ENCODE measurements at regions not wholly inside any gene's neighbourhood (a gene's known extent, or its start where the extent isn't known, plus 50 kb on each side); places are given as distances from the start of the nearest gene placed in this dataset.
"Not testable (repeated sequence)": the region's sequence is repeated elsewhere in the genome, so short reads cannot be mapped to it uniquely, and the experiment has no call there.

GRCh38 chr4:13921805-13922204 lies 294.3 kb upstream of the BOD1L1 start:
- no peak overlapping the region for H3K4me3 Mint-ChIP-seq
- no peak overlapping the region for H3K27ac Mint-ChIP-seq
- H3K36me3 Mint-ChIP-seq = peaks cover 5% of the 10 kb centered on the region
- ATAC-seq = no peak
- H3K27me3 Mint-ChIP-seq = no peaks in the 10 kb centered on the region
- H3K4me1 Mint-ChIP-seq (ENCODE audit: low read depth in 2 of 2) = no peaks in the 10 kb centered on the region
- no peak for DNase-seq (ENCODE audit: low spot score)
- H3K9me3 Mint-ChIP-seq = peaks cover 7% of the 10 kb centered on the region

DNA sequence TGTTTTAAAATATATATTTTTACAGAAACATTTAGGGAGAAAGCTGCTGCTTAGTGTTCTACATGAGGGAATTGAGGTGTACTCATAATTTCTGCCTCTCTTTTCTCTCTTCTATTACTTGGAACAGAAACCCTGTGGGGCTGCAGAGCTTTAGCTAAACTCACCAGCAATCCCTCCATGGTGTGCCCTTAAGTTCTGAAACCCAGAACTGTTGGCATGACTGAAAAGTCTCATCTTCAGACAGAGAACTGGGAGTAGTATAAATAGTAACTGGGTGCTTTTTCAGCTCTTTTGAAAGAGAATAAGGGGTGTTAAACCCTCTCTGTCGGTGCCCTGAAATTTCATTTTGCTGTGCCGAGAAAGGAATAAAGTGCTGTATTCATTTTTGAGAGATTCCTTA lies 294.9 kb upstream of the BOD1L1 start:
- Mint-ChIP-seq H3K4me1 (ENCODE audit: low read depth in 2 of 2) (no peaks in the 10 kb centered on the region), H3K4me3 (no peak overlapping the region), H3K27me3 (no peaks in the 10 kb centered on the region), H3K36me3 (peaks cover 5% of the 10 kb centered on the region), H3K9me3 (peaks cover 4% of the 10 kb centered on the region), H3K27ac (no peak overlapping the region)
- DNase-seq (ENCODE audit: low spot score) = no peak
- ATAC-seq = no peak

DNA sequence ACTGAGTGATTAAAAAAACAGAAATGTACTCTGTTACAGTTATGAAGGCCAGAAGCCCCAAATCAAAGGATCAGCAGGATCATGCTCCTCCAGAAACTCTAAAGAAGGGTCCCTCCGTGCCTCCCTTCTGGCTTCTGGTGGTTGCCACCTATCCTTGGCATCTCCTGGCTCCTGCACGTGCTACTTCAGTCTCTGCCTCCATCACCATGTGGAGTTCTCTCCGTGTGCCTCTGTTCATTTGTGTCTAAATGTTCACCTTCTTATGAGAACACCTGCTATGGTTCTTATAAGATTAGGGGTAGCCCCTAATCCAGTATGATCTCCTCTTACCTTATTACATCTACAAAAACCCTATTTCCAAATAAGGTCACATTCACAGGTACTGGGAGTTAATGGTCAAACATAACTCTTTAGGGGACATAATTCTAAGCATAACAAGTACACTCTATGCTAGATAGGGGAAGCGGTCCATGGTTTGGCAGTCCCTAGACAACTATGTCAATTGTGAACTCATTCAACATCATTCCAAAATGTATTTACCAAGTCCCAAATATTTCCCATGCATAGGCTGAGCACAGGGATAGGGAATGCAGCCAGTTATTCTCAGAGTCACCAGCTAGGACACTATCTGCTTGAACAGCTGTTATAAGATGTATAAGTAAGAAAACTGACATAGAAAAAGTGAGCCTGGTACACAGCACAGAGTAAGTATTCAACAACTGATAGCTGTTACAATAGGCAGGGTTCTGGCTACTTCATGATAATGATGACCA lies 295.5 kb upstream of the BOD1L1 start:
- Mint-ChIP-seq H3K4me1 (ENCODE audit: low read depth in 2 of 2) (no peaks in the 10 kb centered on the region), H3K9me3 (peaks cover 4% of the 10 kb centered on the region), H3K4me3 (no peak overlapping the region), H3K27me3 (no peaks in the 10 kb centered on the region), H3K27ac (no peak overlapping the region), H3K36me3 (peaks cover 5% of the 10 kb centered on the region)
- no peak for DNase-seq (ENCODE audit: low spot score)
- no peak for ATAC-seq

DNA sequence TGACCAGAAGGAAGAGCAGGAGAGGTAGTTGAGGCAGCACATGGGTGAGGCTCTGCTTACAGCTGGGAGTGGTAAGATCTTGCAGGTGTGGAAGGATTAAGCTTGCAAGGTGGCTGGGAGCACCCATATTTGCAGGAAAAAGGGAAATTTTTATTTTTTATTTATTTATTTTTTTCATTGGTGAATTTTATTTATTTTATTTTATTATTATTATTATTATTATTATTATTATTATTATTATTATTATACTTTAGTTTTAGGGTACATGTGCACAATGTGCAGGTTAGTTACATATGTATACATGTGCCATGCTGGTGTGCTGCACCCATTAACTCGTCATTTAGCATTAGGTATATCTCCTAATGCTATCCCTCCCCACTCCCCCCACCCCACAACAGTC lies 297.4 kb upstream of the BOD1L1 start:
- not testable (repeated sequence) for ATAC-seq; H3K36me3 Mint-ChIP-seq; H3K27ac Mint-ChIP-seq; H3K4me1 Mint-ChIP-seq (ENCODE audit: low read depth in 2 of 2); DNase-seq (ENCODE audit: low spot score); H3K4me3 Mint-ChIP-seq; H3K9me3 Mint-ChIP-seq; H3K27me3 Mint-ChIP-seq

DNA sequence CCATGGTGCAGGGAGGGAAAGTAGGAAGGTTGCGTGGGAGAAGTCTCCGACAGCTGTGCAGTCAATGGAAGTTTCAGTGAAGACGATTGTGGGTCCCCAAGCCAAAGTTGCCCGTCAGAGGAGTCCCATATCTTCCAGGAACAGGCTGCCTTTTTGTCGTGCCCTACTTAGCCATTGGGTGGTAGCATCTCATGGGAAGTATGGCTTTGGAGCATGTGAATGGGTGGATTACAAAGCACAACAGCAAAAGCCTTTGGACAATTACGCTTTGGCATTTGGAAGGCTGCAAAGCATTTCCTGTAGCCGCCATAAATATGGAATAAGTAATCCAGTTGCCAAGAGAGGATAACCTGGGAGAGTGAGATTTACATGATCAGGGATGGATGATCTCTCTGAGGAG lies 300.7 kb upstream of the BOD1L1 start:
- ATAC-seq = no peak
- H3K4me3 Mint-ChIP-seq = no peak overlapping the region
- no peaks in the 10 kb centered on the region for H3K27me3 Mint-ChIP-seq
- no peak overlapping the region for H3K27ac Mint-ChIP-seq
- peaks cover 5% of the 10 kb centered on the region for H3K36me3 Mint-ChIP-seq
- no peaks in the 10 kb centered on the region for H3K4me1 Mint-ChIP-seq (ENCODE audit: low read depth in 2 of 2)
- H3K9me3 Mint-ChIP-seq = peaks cover 7% of the 10 kb centered on the region
- DNase-seq (ENCODE audit: low spot score) = no peak

DNA sequence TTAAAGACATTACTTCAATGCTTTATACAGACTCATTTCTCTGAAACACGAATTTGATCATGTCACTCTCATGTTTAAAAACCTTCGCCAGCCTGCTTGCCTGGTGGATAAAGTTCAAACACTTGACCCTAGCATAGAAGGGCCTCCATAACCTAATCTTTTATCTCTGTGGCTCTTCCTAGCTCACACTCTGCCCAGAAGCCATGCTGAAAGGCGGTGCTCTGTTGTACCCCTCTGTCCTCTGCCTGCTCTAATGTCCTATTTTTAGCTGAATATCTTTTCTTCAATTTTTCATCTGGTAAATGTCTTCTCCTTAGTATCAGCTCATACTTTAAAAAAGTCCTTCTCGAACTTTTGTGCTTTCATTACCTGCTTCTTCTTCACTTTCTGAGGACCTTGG lies 302.6 kb upstream of the BOD1L1 start:
- no peaks in the 10 kb centered on the region for H3K27me3 Mint-ChIP-seq
- no peaks in the 10 kb centered on the region for H3K4me1 Mint-ChIP-seq (ENCODE audit: low read depth in 2 of 2)
- peaks cover 3% of the 10 kb centered on the region for H3K9me3 Mint-ChIP-seq
- DNase-seq (ENCODE audit: low spot score) (no peak), ATAC-seq (no peak)
- no peak overlapping the region for H3K4me3 Mint-ChIP-seq
- H3K36me3 Mint-ChIP-seq = no peaks in the 10 kb centered on the region
- H3K27ac Mint-ChIP-seq = no peak overlapping the region

- ATAC-seq (no peak), DNase-seq (ENCODE audit: low spot score) (no peak)
- Mint-ChIP-seq H3K27me3 (no peaks in the 10 kb centered on the region), H3K27ac (no peak overlapping the region), H3K4me1 (ENCODE audit: low read depth in 2 of 2) (no peaks in the 10 kb centered on the region), H3K4me3 (no peak overlapping the region), H3K36me3 (no peaks in the 10 kb centered on the region), H3K9me3 (peaks cover 3% of the 10 kb centered on the region)
These were observed 305.7 kb upstream of the BOD1L1 start for GRCh38 chr4:13933191-13933590.

GRCh38 chr4:13938299-13938698 lies 310.8 kb upstream of the BOD1L1 start:
- no peak for ATAC-seq
- Mint-ChIP-seq H3K4me1 (ENCODE audit: low read depth in 2 of 2) (no peaks in the 10 kb centered on the region), H3K4me3 (no peak overlapping the region), H3K9me3 (no peaks in the 10 kb centered on the region), H3K27ac (no peak overlapping the region), H3K36me3 (no peaks in the 10 kb centered on the region), H3K27me3 (no peaks in the 10 kb centered on the region)
- DNase-seq (ENCODE audit: low spot score) = no peak

- Mint-ChIP-seq H3K4me1 (ENCODE audit: low read depth in 2 of 2) (no peaks in the 10 kb centered on the region), H3K9me3 (no peaks in the 10 kb centered on the region), H3K27ac (no peak overlapping the region), H3K36me3 (no peaks in the 10 kb centered on the region), H3K4me3 (no peak overlapping the region), H3K27me3 (no peaks in the 10 kb centered on the region)
- ATAC-seq (no peak), DNase-seq (ENCODE audit: low spot score) (no peak)
These were observed 313.4 kb upstream of the BOD1L1 start for GRCh38 chr4:13940921-13941320.

DNA sequence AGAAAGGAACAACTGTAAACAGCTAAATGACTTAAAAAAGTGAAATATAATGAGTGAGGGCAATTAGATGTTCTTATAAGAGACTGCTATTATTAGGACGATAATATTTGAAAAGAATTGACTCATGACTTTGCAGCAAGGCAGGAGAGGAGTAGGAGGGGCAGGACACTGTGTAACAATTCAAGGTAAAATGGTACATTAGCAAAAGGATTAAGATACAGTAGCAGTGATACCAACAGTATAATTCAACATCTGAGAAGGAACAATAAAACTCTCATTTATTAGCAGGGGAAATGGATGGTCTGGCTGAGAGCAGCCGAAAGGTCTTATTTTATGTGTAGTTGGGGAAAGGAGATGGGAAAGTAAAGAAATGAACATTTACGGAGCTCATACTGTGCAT lies 315.5 kb upstream of the BOD1L1 start:
- DNase-seq (ENCODE audit: low spot score) (no peak), ATAC-seq (no peak)
- Mint-ChIP-seq H3K27me3 (no peaks in the 10 kb centered on the region), H3K27ac (no peak overlapping the region), H3K36me3 (no peaks in the 10 kb centered on the region), H3K4me1 (ENCODE audit: low read depth in 2 of 2) (no peaks in the 10 kb centered on the region), H3K4me3 (no peak overlapping the region), H3K9me3 (no peaks in the 10 kb centered on the region)

- no peaks in the 10 kb centered on the region for H3K27me3 Mint-ChIP-seq
- ATAC-seq (no peak), DNase-seq (ENCODE audit: low spot score) (no peak)
- H3K36me3 Mint-ChIP-seq = no peaks in the 10 kb centered on the region
- H3K4me1 Mint-ChIP-seq (ENCODE audit: low read depth in 2 of 2) = no peaks in the 10 kb centered on the region
- no peaks in the 10 kb centered on the region for H3K9me3 Mint-ChIP-seq
- no peak overlapping the region for H3K4me3 Mint-ChIP-seq
- H3K27ac Mint-ChIP-seq = no peak overlapping the region
These were observed 316.6 kb upstream of the BOD1L1 start for GRCh38 chr4:13944095-13944511.

DNA sequence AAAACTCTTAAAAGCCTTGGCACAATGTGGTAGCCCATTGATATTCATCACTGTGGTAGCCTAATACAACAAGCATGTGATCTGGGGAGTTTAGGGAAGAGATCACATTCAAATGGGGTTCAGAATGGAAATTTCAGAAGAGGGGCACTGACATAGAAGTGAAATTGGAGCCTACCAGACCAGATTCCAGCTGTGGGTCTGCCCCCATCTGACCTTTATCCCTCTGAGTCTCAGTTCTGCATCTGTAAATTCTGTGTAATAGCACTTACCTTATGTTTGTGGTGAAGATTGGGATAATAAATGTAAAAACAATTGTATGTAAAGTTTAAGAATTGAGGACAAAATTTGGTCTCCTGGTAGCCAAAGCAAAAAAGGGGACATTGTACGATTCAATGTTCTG lies 320.4 kb upstream of the BOD1L1 start:
- Mint-ChIP-seq H3K27ac (no peak overlapping the region), H3K4me1 (ENCODE audit: low read depth in 2 of 2) (no peaks in the 10 kb centered on the region), H3K36me3 (no peaks in the 10 kb centered on the region), H3K4me3 (no peak overlapping the region), H3K27me3 (no peaks in the 10 kb centered on the region), H3K9me3 (no peaks in the 10 kb centered on the region)
- ATAC-seq = no peak
- no peak for DNase-seq (ENCODE audit: low spot score)

GRCh38 chr4:13950491-13950890 lies 323.0 kb upstream of the BOD1L1 start:
- DNase-seq (ENCODE audit: low spot score) (no peak), ATAC-seq (no peak)
- no peak overlapping the region for H3K27ac Mint-ChIP-seq
- no peaks in the 10 kb centered on the region for H3K27me3 Mint-ChIP-seq
- H3K4me3 Mint-ChIP-seq = no peak overlapping the region
- H3K9me3 Mint-ChIP-seq = no peaks in the 10 kb centered on the region
- no peaks in the 10 kb centered on the region for H3K36me3 Mint-ChIP-seq
- no peaks in the 10 kb centered on the region for H3K4me1 Mint-ChIP-seq (ENCODE audit: low read depth in 2 of 2)

DNA sequence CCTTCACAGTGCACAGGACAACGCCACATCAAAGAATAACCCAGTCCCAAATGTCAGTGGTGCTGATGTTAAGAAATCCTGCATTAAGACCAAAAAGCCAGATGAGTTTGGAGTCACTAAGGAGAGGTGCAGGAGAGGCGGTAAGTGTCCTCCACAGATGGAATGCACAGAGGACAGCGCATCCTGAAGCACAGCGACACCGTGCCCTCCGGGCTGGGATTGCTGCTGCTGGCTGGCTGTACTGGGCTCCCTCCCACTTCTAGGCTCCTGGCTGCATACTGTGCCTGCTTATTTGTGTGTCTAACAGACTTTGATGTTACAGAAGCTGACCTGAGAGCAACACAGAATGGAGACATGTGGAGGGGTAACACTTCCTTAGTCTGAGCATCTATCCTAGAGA lies 325.6 kb upstream of the BOD1L1 start:
- Mint-ChIP-seq H3K36me3 (no peaks in the 10 kb centered on the region), H3K4me3 (no peak overlapping the region), H3K9me3 (no peaks in the 10 kb centered on the region), H3K27ac (no peak overlapping the region), H3K4me1 (ENCODE audit: low read depth in 2 of 2) (no peaks in the 10 kb centered on the region), H3K27me3 (no peaks in the 10 kb centered on the region)
- ATAC-seq = peak; percentile 44 to 57
- DNase-seq (ENCODE audit: low spot score) = no peak

GRCh38 chr4:13955551-13955950 lies 328.0 kb upstream of the BOD1L1 start:
- ATAC-seq (no peak), DNase-seq (ENCODE audit: low spot score) (no peak)
- H3K27me3 Mint-ChIP-seq = no peaks in the 10 kb centered on the region
- no peak overlapping the region for H3K4me3 Mint-ChIP-seq
- no peaks in the 10 kb centered on the region for H3K9me3 Mint-ChIP-seq
- H3K4me1 Mint-ChIP-seq (ENCODE audit: low read depth in 2 of 2) = no peaks in the 10 kb centered on the region
- H3K27ac Mint-ChIP-seq = no peak overlapping the region
- H3K36me3 Mint-ChIP-seq = no peaks in the 10 kb centered on the region
